Astrocyte (in vitro differentiated cells and primary cell): ENCODE measurements at regions not wholly inside any gene's neighbourhood (a gene's known extent, or its start where the extent isn't known, plus 50 kb on each side); places are given as distances from the start of the nearest gene placed in this dataset.

Experiments used
- EZH2 ChIP-seq: IDR thresholded peaks from 2 replicates; pipeline ENCODE4 v1.6.1; 2012; ENCODE audit warnings: mild to moderate bottlenecking, low read length, inconsistent platforms; ENCODE audit not compliant: insufficient read depth
- TF ChIP-seq, protein P1 (sequence below): IDR thresholded peaks from 2 replicates; pipeline ENCODE4 v1.5.1; 2011; ENCODE audit warnings: low read depth, mild to moderate bottlenecking, inconsistent platforms, low read length, moderate library complexity; ENCODE audit not compliant: insufficient read depth

GRCh38 chr1:194419721-194420120, 1233.3 kb upstream of the B3GALT2 start:
- TF ChIP-seq, protein P1, sequence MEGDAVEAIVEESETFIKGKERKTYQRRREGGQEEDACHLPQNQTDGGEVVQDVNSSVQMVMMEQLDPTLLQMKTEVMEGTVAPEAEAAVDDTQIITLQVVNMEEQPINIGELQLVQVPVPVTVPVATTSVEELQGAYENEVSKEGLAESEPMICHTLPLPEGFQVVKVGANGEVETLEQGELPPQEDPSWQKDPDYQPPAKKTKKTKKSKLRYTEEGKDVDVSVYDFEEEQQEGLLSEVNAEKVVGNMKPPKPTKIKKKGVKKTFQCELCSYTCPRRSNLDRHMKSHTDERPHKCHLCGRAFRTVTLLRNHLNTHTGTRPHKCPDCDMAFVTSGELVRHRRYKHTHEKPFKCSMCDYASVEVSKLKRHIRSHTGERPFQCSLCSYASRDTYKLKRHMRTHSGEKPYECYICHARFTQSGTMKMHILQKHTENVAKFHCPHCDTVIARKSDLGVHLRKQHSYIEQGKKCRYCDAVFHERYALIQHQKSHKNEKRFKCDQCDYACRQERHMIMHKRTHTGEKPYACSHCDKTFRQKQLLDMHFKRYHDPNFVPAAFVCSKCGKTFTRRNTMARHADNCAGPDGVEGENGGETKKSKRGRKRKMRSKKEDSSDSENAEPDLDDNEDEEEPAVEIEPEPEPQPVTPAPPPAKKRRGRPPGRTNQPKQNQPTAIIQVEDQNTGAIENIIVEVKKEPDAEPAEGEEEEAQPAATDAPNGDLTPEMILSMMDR = no peak
- TF ChIP-seq EZH2 = no peak
